Neural cell (in vitro differentiated cells): ENCODE measurements at regions not wholly inside any gene's neighbourhood (a gene's known extent, or its start where the extent isn't known, plus 50 kb on each side); places are given as distances from the start of the nearest gene placed in this dataset.

Experiments
- CTCF ChIP-seq: fragments of 450-650 bp; IDR thresholded peaks from 2 replicates; pipeline ENCODE4 v1.5.1; 2014; ENCODE audit warnings: antibody characterized with exemption, mild to moderate bottlenecking, moderate library complexity; ENCODE audit not compliant: poor library complexity, severe bottlenecking
- EP300 ChIP-seq: fragments of 450-650 bp; conservative IDR thresholded peaks from 2 replicates; pipeline ENCODE4 v1.6.1; 2014; ENCODE audit warnings: antibody characterized with exemption, mild to moderate bottlenecking, moderate library complexity; ENCODE audit not compliant: poor library complexity, severe bottlenecking
- EZH2 ChIP-seq: fragments of 200-600, 300-800 bp; shearing (Covaris generic), sonication (generic); IDR thresholded peaks from 2 replicates; pipeline ENCODE4 v1.6.1; 2014; ENCODE audit warnings: antibody characterized with exemption, low read length, borderline replicate concordance, mild to moderate bottlenecking; ENCODE audit not compliant: insufficient read depth, poor library complexity, severe bottlenecking
- MXI1 ChIP-seq: fragments of 450-650 bp; conservative IDR thresholded peaks from 2 replicates; pipeline ENCODE4 v1.6.1; 2014; ENCODE audit warnings: antibody characterized with exemption, mild to moderate bottlenecking; ENCODE audit not compliant: poor library complexity, severe bottlenecking
- POLR2AphosphoS5 ChIP-seq: IDR thresholded peaks from 2 replicates; pipeline ENCODE4 v1.6.1; 2012
- RAD21 ChIP-seq: fragments of 450-650 bp; conservative IDR thresholded peaks from 2 replicates; pipeline ENCODE4 v1.6.1; 2014; ENCODE audit warnings: antibody characterized with exemption, mild to moderate bottlenecking, moderate library complexity
- REST ChIP-seq: IDR thresholded peaks from 2 replicates; pipeline ENCODE4 v1.6.1; 2012; ENCODE audit warnings: borderline replicate concordance
- SMC3 ChIP-seq: fragments of 450-650 bp; conservative IDR thresholded peaks from 2 replicates; pipeline ENCODE4 v1.6.1; 2014; ENCODE audit warnings: antibody characterized with exemption, mild to moderate bottlenecking, moderate library complexity; ENCODE audit not compliant: poor library complexity
- TAF1 ChIP-seq: IDR thresholded peaks from 2 replicates; pipeline ENCODE4 v1.6.1; 2012; ENCODE audit warnings: low read depth

- TF ChIP-seq TAF1 (no peak), CTCF (no peak), EZH2 (no peak), RAD21 (no peak), REST (no peak), POLR2AphosphoS5 (no peak), EP300 (no peak), MXI1 (no peak), SMC3 (no peak)
Observed at GRCh38 chr16:66186251-66186785, 180.2 kb upstream of the CDH5 start.
